DND-41 (cell line): ENCODE measurements at regions not wholly inside any gene's neighbourhood (a gene's known extent, or its start where the extent isn't known, plus 50 kb on each side); places are given as distances from the start of the nearest gene placed in this dataset.

Experiments used
- EZH2 ChIP-seq: IDR thresholded peaks from 3 replicates; pipeline ENCODE4 v1.6.1; 2012; ENCODE audit warnings: borderline replicate concordance, low read depth, mild to moderate bottlenecking, moderate library complexity, low read length, inconsistent platforms; ENCODE audit not compliant: severe bottlenecking
- TF ChIP-seq, protein P1 (sequence below): IDR thresholded peaks from 2 replicates; pipeline ENCODE4 v1.5.1; 2012; ENCODE audit warnings: borderline replicate concordance, low read length, moderate library complexity, mild to moderate bottlenecking; ENCODE audit not compliant: poor library complexity, severe bottlenecking; ENCODE audit errors: extremely low read depth

DNA sequence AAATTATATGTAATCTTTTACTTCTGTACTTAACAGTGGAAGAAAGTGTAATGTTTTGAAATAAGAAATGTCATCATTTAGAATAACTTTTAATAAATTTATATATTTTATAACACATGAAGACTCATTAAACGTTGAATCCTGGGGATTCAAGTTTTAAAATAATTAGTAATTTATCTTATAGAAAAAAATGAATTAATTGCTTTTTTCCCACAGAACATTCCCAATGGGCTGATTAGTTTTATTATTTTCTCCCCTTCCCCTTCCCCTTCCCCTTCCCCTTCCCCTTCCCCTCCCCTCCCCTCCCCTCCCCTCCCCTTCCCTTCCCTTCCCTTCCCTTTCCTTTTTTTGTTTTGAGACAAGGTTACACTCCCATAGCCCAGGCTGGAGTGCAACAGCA is 79.7 kb downstream of the MRPS30 start:
- TF ChIP-seq, protein P1, sequence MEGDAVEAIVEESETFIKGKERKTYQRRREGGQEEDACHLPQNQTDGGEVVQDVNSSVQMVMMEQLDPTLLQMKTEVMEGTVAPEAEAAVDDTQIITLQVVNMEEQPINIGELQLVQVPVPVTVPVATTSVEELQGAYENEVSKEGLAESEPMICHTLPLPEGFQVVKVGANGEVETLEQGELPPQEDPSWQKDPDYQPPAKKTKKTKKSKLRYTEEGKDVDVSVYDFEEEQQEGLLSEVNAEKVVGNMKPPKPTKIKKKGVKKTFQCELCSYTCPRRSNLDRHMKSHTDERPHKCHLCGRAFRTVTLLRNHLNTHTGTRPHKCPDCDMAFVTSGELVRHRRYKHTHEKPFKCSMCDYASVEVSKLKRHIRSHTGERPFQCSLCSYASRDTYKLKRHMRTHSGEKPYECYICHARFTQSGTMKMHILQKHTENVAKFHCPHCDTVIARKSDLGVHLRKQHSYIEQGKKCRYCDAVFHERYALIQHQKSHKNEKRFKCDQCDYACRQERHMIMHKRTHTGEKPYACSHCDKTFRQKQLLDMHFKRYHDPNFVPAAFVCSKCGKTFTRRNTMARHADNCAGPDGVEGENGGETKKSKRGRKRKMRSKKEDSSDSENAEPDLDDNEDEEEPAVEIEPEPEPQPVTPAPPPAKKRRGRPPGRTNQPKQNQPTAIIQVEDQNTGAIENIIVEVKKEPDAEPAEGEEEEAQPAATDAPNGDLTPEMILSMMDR, result no peak
- no peak for TF ChIP-seq EZH2
